ENCODE measurements at regions not wholly inside any gene's neighbourhood (a gene's known extent, or its start where the extent isn't known, plus 50 kb on each side); places are given as distances from the start of the nearest gene placed in this dataset.

GRCh38 chr2:239716009-239716408 is 309.1 kb downstream of the NDUFA10 start:
- DNase-seq (ENCODE audit: low read depth, low spot score): no peak

- DNase-seq (ENCODE audit: low read depth, low spot score): no peak
Observed at GRCh38 chr2:239715606-239716005, 309.5 kb downstream of the NDUFA10 start.

GRCh38 chr2:239715202-239715601 is 309.9 kb downstream of the NDUFA10 start:
- DNase-seq (ENCODE audit: low read depth, low spot score): no peak

- no peak for DNase-seq (ENCODE audit: low read depth, low spot score)
Observed at GRCh38 chr2:239714116-239714515, 311.0 kb downstream of the NDUFA10 start.

GRCh38 chr2:239712755-239713154 is 311.9 kb upstream of the HDAC4 start:
- no peak for DNase-seq (ENCODE audit: low read depth, low spot score)

GRCh38 chr2:239711911-239712570 is 311.2 kb upstream of the HDAC4 start:
- DNase-seq (ENCODE audit: low read depth, low spot score): no peak

GRCh38 chr2:239710953-239711861 is 310.4 kb upstream of the HDAC4 start:
- DNase-seq (ENCODE audit: low read depth, low spot score): no peak

GRCh38 chr2:239706367-239706766 is 305.5 kb upstream of the HDAC4 start:
- DNase-seq (ENCODE audit: low read depth, low spot score): no peak

GRCh38 chr2:239704737-239705136 is 303.9 kb upstream of the HDAC4 start:
- DNase-seq (ENCODE audit: low read depth, low spot score): no peak

GRCh38 chr2:239703834-239704233 is 303.0 kb upstream of the HDAC4 start:
- no peak for DNase-seq (ENCODE audit: low read depth, low spot score)

GRCh38 chr2:239700686-239701345 is 300.0 kb upstream of the HDAC4 start:
- no peak for DNase-seq (ENCODE audit: low read depth, low spot score)

GRCh38 chr2:239697399-239698164 is 296.8 kb upstream of the HDAC4 start:
- DNase-seq (ENCODE audit: low read depth, low spot score): no peak

GRCh38 chr2:239696559-239697207 is 295.9 kb upstream of the HDAC4 start:
- DNase-seq (ENCODE audit: low read depth, low spot score): no peak

- DNase-seq (ENCODE audit: low read depth, low spot score): no peak
Observed at GRCh38 chr2:239695728-239696240, 295.0 kb upstream of the HDAC4 start.

GRCh38 chr2:239695106-239695727 is 294.4 kb upstream of the HDAC4 start:
- DNase-seq (ENCODE audit: low read depth, low spot score): no peak

- DNase-seq (ENCODE audit: low read depth, low spot score): no peak
Observed at GRCh38 chr2:239694487-239694886, 293.7 kb upstream of the HDAC4 start.

- DNase-seq (ENCODE audit: low read depth, low spot score): no peak
Observed at GRCh38 chr2:239693761-239694415, 293.1 kb upstream of the HDAC4 start.

- DNase-seq (ENCODE audit: low read depth, low spot score): no peak
Observed at GRCh38 chr2:239693330-239693729, 292.5 kb upstream of the HDAC4 start.

GRCh38 chr2:239692919-239693318 is 292.1 kb upstream of the HDAC4 start:
- no peak for DNase-seq (ENCODE audit: low read depth, low spot score)

- DNase-seq (ENCODE audit: low read depth, low spot score): no peak
Observed at GRCh38 chr2:239692362-239692851, 291.6 kb upstream of the HDAC4 start.

All from activated CD4-positive, CD25-positive, alpha-beta regulatory T cell treated with anti-CD3 and anti-CD28 coated beads, Interleukin-2, amount 50 U/mL, for 16 hours (primary cell).